Activated CD8-positive, alpha-beta T cell treated with anti-CD3 and anti-CD28 coated beads for 36 hours (primary cell): ENCODE measurements at regions not wholly inside any gene's neighbourhood (a gene's known extent, or its start where the extent isn't known, plus 50 kb on each side); places are given as distances from the start of the nearest gene placed in this dataset.
A peak's percentile ranks its signal among the peaks of the same experiment; 100 is the strongest.

Experiments
- ATAC-seq: fragments of 200-7000 bp; cut with Tn5 transposase; one replicate; pipeline ENCODE4 v1.10.0; 2021; ENCODE audit warnings: mild to moderate bottlenecking, moderate library complexity
- CTCF ChIA-PET: fragments of 350-600 bp; sonication (Branson Sonifier 250); formaldehyde crosslinking; loops from one replicate; lab custom pipeline; 2021; ENCODE audit warnings: antibody characterized with exemption; lab: Charles Lee
- POLR2A ChIA-PET: fragments of 350-600 bp; sonication (Branson Sonifier 250); formaldehyde crosslinking; loops from one replicate; lab custom pipeline; 2021; ENCODE audit warnings: antibody characterized with exemption; lab: Charles Lee
- DNase-seq: peaks from one replicate; pipeline ENCODE4 v3.0.0-alpha.2; 2020
- H3K27ac Mint-ChIP-seq: one replicate; pipeline ENCODE4 v1.8.0; 2021; ENCODE audit warnings: mild to moderate bottlenecking, mixed read lengths
- H3K27me3 Mint-ChIP-seq: one replicate; pipeline ENCODE4 v1.8.0; 2021; ENCODE audit warnings: mixed read lengths
- H3K36me3 Mint-ChIP-seq: one replicate; pipeline ENCODE4 v1.8.0; 2021; ENCODE audit warnings: low read depth, mixed read lengths
- H3K4me1 Mint-ChIP-seq: one replicate; pipeline ENCODE4 v1.8.0; 2021; ENCODE audit warnings: low read depth, mixed read lengths
- H3K4me3 Mint-ChIP-seq: one replicate; pipeline ENCODE4 v1.8.0; 2021; ENCODE audit warnings: mild to moderate bottlenecking, moderate library complexity, mixed read lengths
- H3K9me3 Mint-ChIP-seq: one replicate; pipeline ENCODE4 v1.8.0; 2021; ENCODE audit warnings: mixed read lengths
- intact Hi-C: fragments of 100-400 bp; cut with micrococcal nuclease; formaldehyde crosslinking; loops from one replicate; pipeline ENCODE4 v1.10.0; 2022
- TF ChIP-seq, protein P1 (sequence below): fragments of 200-600 bp; IDR thresholded peaks from one replicate; pipeline ENCODE4 v1.8.0; 2022; ENCODE audit warnings: antibody characterized with exemption, mild to moderate bottlenecking

DNA sequence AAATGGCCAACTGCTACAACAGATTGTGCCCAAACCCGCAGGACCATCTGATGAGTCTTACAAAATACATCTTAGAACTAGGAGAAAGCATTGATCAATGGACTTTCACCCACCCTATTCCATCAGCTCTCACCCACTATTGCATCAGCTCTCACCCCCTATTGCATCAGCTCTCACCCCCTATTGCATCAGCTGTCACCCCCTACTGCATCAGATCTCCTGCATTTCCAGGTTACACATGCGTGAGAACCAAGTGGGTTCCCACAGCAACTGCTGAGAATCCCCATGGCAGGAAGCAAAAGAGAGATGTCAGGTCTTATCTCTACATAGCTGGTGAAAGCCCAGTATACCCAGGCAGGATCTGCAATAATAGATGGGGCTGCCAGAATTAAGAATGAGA lies 533.5 kb downstream of the LTN1 start:
- Mint-ChIP-seq H3K4me1 (peaks cover 4% of the 10 kb centered on the region), H3K9me3 (no peaks in the 10 kb centered on the region), H3K36me3 (no peaks in the 10 kb centered on the region), H3K27ac (peak overlapping the region; percentile 69), H3K4me3 (no peak overlapping the region), H3K27me3 (peaks cover 2% of the 10 kb centered on the region)
- TF ChIP-seq, protein P1, sequence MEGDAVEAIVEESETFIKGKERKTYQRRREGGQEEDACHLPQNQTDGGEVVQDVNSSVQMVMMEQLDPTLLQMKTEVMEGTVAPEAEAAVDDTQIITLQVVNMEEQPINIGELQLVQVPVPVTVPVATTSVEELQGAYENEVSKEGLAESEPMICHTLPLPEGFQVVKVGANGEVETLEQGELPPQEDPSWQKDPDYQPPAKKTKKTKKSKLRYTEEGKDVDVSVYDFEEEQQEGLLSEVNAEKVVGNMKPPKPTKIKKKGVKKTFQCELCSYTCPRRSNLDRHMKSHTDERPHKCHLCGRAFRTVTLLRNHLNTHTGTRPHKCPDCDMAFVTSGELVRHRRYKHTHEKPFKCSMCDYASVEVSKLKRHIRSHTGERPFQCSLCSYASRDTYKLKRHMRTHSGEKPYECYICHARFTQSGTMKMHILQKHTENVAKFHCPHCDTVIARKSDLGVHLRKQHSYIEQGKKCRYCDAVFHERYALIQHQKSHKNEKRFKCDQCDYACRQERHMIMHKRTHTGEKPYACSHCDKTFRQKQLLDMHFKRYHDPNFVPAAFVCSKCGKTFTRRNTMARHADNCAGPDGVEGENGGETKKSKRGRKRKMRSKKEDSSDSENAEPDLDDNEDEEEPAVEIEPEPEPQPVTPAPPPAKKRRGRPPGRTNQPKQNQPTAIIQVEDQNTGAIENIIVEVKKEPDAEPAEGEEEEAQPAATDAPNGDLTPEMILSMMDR: no peak
- ChIA-PET POLR2A (no interaction called here), CTCF (interaction anchor here (1.6 kb wide), 1 partner anchor 286 kb away, joined by 5 read pairs; no protein-coding TSS in a partner anchor)
- ATAC-seq (no peak), DNase-seq (peak; percentile 2)
- intact Hi-C loops: no loop called here

DNA sequence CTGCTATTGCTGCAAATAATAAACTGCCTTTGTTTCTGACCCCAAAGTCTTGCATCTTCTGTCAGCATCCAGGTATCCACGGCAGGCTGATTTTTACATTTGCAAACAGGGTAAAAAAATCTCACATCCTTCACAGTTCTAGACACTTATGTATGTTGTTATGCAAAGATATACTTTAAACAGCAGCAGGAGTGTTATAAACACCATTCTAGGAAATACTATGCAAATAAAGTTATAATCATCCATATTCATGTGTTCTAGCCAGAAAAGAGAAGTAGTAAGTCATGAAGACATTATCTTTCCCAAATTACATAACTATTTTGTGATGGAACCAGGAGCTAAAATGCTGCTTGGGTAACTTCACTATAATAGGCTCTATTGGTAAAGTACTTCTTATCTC lies 534.2 kb downstream of the LTN1 start:
- Mint-ChIP-seq H3K36me3 (no peaks in the 10 kb centered on the region), H3K27me3 (no peaks in the 10 kb centered on the region), H3K27ac (no peak overlapping the region), H3K4me3 (no peak overlapping the region), H3K4me1 (peaks cover 4% of the 10 kb centered on the region), H3K9me3 (no peaks in the 10 kb centered on the region)
- no peak for DNase-seq
- ATAC-seq: no peak
- TF ChIP-seq, protein P1: no peak
- ChIA-PET CTCF (interaction anchor here (1.6 kb wide), 1 partner anchor 287 kb away, joined by 5 read pairs; no protein-coding TSS in a partner anchor), POLR2A (no interaction called here)
- intact Hi-C loops: no loop called here

- no peak for ATAC-seq
These were observed 537.5 kb downstream of the LTN1 start for GRCh38 chr21:28455253-28455600.

GRCh38 chr21:28454564-28455252 lies 538.0 kb downstream of the LTN1 start:
- TF ChIP-seq, protein P1: no peak
- H3K36me3 Mint-ChIP-seq: no peaks in the 10 kb centered on the region
- no peaks in the 10 kb centered on the region for H3K9me3 Mint-ChIP-seq
- ATAC-seq: no peak
- intact Hi-C loops: no loop called here
- CTCF ChIA-PET: no interaction called here
- no peak overlapping the region for H3K27ac Mint-ChIP-seq
- no peak overlapping the region for H3K4me3 Mint-ChIP-seq
- POLR2A ChIA-PET: no interaction called here
- no peak for DNase-seq
- H3K27me3 Mint-ChIP-seq: no peaks in the 10 kb centered on the region
- H3K4me1 Mint-ChIP-seq: peaks cover 4% of the 10 kb centered on the region

More at GRCh38 chr21:28455253-28455600, 537.5 kb downstream of the LTN1 start:
- peaks cover 4% of the 10 kb centered on the region for H3K4me1 Mint-ChIP-seq
- ChIA-PET POLR2A (no interaction called here), CTCF (no interaction called here)
- TF ChIP-seq, protein P1: no peak
- H3K4me3 Mint-ChIP-seq: no peak overlapping the region
- H3K36me3 Mint-ChIP-seq: no peaks in the 10 kb centered on the region
- H3K27me3 Mint-ChIP-seq: no peaks in the 10 kb centered on the region
- H3K27ac Mint-ChIP-seq: no peak overlapping the region
- no peaks in the 10 kb centered on the region for H3K9me3 Mint-ChIP-seq
- intact Hi-C loops: no loop called here
- DNase-seq: no peak

DNA sequence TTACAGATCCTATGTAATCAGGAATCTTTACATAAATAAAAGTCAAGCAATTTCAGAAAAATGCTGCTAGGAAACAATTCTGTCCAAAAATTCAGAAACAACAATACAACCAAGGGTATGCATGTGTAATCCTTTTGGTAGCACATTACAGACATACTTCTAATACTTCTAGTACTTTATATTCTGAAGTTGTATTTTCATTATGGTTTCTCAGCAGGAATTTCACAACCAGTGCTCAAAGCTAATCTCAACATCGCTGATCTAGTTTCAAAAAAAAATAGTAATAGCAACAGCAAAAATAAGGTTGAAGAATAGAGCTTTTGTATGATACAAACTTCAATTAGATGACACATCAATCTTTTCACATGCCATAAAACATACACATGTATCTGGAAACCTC lies 545.2 kb downstream of the LTN1 start:
- intact Hi-C loops: no loop called here
- Mint-ChIP-seq H3K27ac (no peak overlapping the region), H3K36me3 (peaks cover 3% of the 10 kb centered on the region), H3K9me3 (peaks cover 2% of the 10 kb centered on the region), H3K4me3 (no peak overlapping the region), H3K27me3 (no peaks in the 10 kb centered on the region), H3K4me1 (no peaks in the 10 kb centered on the region)
- TF ChIP-seq, protein P1: no peak
- ChIA-PET POLR2A (no interaction called here), CTCF (no interaction called here)
- ATAC-seq: no peak
- no peak for DNase-seq
